ENCODE measurements at regions not wholly inside any gene's neighbourhood (a gene's known extent, or its start where the extent isn't known, plus 50 kb on each side); places are given as distances from the start of the nearest gene placed in this dataset.

DNA sequence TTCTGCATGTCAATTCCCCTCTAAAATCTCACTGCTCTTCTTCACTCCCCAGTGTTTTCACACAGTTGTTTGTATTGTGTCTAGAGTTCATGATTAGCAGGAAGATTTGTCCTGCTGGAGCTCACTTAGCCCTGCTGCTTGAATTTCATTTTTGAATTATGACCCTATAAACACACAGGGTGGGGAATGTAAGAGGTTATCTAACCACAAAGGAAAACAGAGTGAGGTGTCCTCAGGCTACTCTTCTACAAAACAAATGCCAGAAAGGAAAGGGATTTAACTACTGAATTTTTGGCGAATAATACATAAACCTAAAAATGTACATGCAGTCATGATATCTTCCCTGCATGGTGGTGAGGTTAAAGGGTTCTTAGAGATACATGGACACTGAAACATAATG, 215.1 kb upstream of the CNTN4 start:
- H3K9ac ChIP-seq (ENCODE audit: low read depth, low read length): no peak overlapping the region
- H3K4me1 ChIP-seq (ENCODE audit: insufficient read depth, low read length): no peaks in the 10 kb centered on the region
- no peaks in the 10 kb centered on the region for H3K27me3 ChIP-seq (ENCODE audit: insufficient read depth, low read length)
- no CpG with 5 or more reads among the region's 1 CpG for WGBS
- H3K36me3 ChIP-seq (ENCODE audit: insufficient read depth, low read length): no peaks in the 10 kb centered on the region
- H3K27ac ChIP-seq (ENCODE audit: low read depth, low read length): no peak overlapping the region
- no peak overlapping the region for H3K4me3 ChIP-seq (ENCODE audit: low read length)
- H3K9me3 ChIP-seq (ENCODE audit: insufficient read depth, low read depth, low read length): peaks cover 26% of the 10 kb centered on the region

DNA sequence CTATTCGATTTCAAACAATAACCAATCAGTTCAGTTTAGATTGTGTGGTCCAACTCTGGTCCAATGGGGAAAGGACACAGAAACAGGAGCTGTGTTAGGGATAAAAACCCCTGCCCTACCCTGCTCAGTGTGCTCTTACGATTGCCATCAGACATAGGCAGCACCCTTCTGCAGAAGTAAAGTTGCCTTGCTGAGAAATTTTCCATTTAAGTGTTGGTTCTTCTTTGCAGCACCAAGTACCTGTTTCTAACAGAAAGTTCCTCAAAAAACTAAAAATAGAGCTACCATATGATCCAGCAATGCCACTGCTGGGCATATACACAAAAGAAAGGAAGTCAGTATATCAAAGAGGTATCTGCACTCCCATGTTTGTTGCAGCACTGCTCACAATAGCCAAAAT, 206.2 kb upstream of the CNTN4 start:
- H3K4me3 ChIP-seq (ENCODE audit: low read length): no peak overlapping the region
- H3K9ac ChIP-seq (ENCODE audit: low read depth, low read length): no peak overlapping the region
- H3K36me3 ChIP-seq (ENCODE audit: insufficient read depth, low read length): no peaks in the 10 kb centered on the region
- WGBS: 55% methylated on average over 2 of the region's 2 CpGs
- H3K4me1 ChIP-seq (ENCODE audit: insufficient read depth, low read length): no peaks in the 10 kb centered on the region
- no peak overlapping the region for H3K27ac ChIP-seq (ENCODE audit: low read depth, low read length)
- peaks cover 62% of the 10 kb centered on the region for H3K9me3 ChIP-seq (ENCODE audit: insufficient read depth, low read depth, low read length)
- no peaks in the 10 kb centered on the region for H3K27me3 ChIP-seq (ENCODE audit: insufficient read depth, low read length)

DNA sequence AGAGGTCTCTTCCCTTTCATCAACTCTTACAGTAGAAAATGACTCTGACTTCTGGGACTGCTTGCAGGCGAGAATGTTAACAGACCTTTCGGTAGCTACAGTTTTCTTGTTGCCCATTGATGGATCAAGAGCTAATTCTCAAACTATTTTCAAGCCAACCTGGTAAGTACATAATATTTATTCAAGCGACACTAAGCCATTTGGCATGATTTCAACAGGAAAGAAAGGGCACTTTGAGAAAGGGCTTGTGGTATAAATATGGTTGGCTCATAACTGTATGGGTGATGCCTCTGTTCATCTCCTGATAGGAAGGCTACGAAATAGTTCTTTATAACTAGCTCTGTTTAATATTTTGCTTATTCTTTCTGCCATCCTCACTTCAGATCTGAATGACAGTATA, 196.2 kb upstream of the CNTN4 start:
- Histone ChIP-seq H3K4me3 (ENCODE audit: low read length) (no peak overlapping the region), H3K27ac (ENCODE audit: low read depth, low read length) (no peak overlapping the region), H3K27me3 (ENCODE audit: insufficient read depth, low read length) (no peaks in the 10 kb centered on the region), H3K9ac (ENCODE audit: low read depth, low read length) (no peak overlapping the region), H3K4me1 (ENCODE audit: insufficient read depth, low read length) (no peaks in the 10 kb centered on the region), H3K36me3 (ENCODE audit: insufficient read depth, low read length) (no peaks in the 10 kb centered on the region), H3K9me3 (ENCODE audit: insufficient read depth, low read depth, low read length) (0 out of 2 replicates have a peak, but pooled peaks cover 5% of the 10 kb centered on the region)
- WGBS: 93% methylated on average over 3 of the region's 4 CpGs

DNA sequence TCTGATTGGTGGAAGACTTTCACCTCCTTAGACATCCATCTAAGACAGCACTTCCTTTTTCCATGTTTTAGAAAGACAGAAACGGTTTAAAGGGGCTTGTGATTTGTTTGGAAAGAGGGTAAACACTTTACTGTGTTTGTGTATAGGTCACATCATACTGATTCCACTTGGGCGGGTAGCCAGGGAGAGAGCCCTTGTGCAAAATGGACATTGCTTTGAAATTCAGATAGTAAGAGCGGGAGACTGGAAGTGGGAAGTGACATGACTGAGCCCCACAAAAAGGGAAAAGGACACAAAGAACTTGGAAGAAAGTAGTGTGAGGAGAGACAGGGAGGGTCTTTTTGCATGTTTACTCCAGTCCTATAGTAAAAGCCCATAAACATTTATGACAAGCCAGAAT, 195.6 kb upstream of the CNTN4 start:
- Histone ChIP-seq H3K4me1 (ENCODE audit: insufficient read depth, low read length) (no peaks in the 10 kb centered on the region), H3K36me3 (ENCODE audit: insufficient read depth, low read length) (no peaks in the 10 kb centered on the region), H3K4me3 (ENCODE audit: low read length) (no peak overlapping the region), H3K9me3 (ENCODE audit: insufficient read depth, low read depth, low read length) (0 out of 2 replicates have a peak, but pooled peaks cover 5% of the 10 kb centered on the region), H3K27me3 (ENCODE audit: insufficient read depth, low read length) (no peaks in the 10 kb centered on the region), H3K27ac (ENCODE audit: low read depth, low read length) (no peak overlapping the region), H3K9ac (ENCODE audit: low read depth, low read length) (no peak overlapping the region)
- 62% methylated on average over 3 of the region's 3 CpGs for WGBS

DNA sequence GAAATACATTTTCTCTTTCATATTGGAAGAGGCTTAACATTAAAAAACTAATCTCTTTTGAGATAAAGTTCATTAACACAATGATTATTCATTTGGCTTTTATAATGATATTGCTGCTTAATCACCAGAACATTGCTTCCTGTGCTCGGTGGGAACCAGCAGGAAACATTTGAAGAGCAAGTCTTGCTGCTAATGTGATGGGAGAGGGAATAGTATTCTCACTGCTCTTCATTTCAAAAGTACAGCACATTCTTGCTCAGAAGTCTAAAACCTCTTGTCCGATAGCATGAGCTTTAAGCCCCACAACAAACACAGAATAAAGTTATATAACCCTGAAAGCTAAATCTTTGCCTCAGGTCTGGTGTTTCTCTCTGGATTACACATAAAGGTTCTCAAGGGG, 190.8 kb upstream of the CNTN4 start:
- WGBS: 100% methylated on average over 1 of the region's 2 CpGs
- no peak overlapping the region for H3K4me3 ChIP-seq (ENCODE audit: low read length)

DNA sequence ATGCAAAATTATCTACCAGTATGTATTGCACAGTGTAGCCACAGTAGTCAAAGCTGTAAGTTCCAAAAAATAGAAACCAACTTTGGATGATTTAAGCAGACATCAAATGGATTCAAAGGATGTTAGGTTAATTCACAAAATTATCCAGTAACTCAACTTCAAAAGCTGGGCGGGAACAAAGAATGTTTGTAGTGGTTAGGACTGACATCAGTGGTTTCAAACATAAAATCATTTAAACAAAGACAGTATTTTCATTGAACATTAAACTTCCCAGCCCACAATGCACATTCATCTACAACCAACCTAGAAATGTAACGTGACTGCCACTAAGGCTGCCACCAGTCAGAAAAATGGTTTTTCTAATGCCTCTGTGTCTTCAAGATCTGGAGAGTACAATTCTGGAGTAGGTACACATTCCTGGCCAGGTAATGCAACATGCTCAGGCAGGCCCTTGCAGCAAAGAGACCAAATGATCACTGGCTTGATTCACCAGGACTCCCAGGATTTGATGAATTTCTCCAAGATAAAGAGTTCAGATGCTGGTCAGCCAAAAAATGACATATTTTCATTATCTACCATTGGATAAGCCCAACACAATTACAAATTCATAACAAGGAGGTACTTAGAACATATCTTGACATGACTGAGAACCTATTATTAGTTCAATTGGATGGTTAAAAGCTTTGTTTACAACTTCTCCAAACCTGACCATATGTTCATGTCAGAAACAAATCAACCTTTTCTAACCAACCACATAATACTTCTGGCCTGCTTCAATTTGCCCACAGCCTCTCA, 189.8 kb upstream of the CNTN4 start:
- 89% methylated on average over 1 of the region's 2 CpGs for WGBS
- no peak overlapping the region for H3K9ac ChIP-seq (ENCODE audit: low read depth, low read length)
- H3K36me3 ChIP-seq (ENCODE audit: insufficient read depth, low read length): no peaks in the 10 kb centered on the region
- H3K9me3 ChIP-seq (ENCODE audit: insufficient read depth, low read depth, low read length): peaks cover 3% of the 10 kb centered on the region; the same call in 1 of the 2 replicates
- no peaks in the 10 kb centered on the region for H3K27me3 ChIP-seq (ENCODE audit: insufficient read depth, low read length)
- no peak overlapping the region for H3K27ac ChIP-seq (ENCODE audit: low read depth, low read length)
- no peak overlapping the region for H3K4me3 ChIP-seq (ENCODE audit: low read length)
- H3K4me1 ChIP-seq (ENCODE audit: insufficient read depth, low read length): no peaks in the 10 kb centered on the region

More for the DNA sequence above, 190.8 kb upstream of the CNTN4 start:
- peaks cover 3% of the 10 kb centered on the region; the same call in 1 of the 2 replicates for H3K9me3 ChIP-seq (ENCODE audit: insufficient read depth, low read depth, low read length)
- no peak overlapping the region for H3K27ac ChIP-seq (ENCODE audit: low read depth, low read length)
- no peaks in the 10 kb centered on the region for H3K27me3 ChIP-seq (ENCODE audit: insufficient read depth, low read length)
- no peaks in the 10 kb centered on the region for H3K4me1 ChIP-seq (ENCODE audit: insufficient read depth, low read length)
- H3K36me3 ChIP-seq (ENCODE audit: insufficient read depth, low read length): no peaks in the 10 kb centered on the region
- no peak overlapping the region for H3K9ac ChIP-seq (ENCODE audit: low read depth, low read length)

DNA sequence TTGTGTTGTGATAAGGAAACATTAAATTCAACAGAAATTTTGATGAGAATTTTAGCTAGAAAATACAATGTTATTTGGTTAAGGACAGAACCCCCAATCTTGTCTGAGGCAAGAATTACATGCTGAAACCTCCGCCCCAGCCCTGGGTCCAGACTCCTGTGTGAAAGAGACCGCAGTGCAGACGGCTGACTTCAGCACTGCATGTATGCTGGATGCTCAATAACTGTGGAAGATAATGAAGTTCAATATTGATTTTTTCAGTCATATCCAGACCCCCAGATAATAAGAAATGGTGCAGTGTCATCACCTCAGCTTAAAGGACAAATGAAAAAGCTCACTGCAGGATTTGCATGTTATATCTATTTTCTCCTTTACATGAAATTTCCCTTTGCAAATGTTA, 188.3 kb upstream of the CNTN4 start:
- 96% methylated on average over 3 of the region's 3 CpGs for WGBS
- H3K9ac ChIP-seq (ENCODE audit: low read depth, low read length): no peak overlapping the region
- H3K36me3 ChIP-seq (ENCODE audit: insufficient read depth, low read length): no peaks in the 10 kb centered on the region
- no peak overlapping the region for H3K4me3 ChIP-seq (ENCODE audit: low read length)
- H3K27me3 ChIP-seq (ENCODE audit: insufficient read depth, low read length): no peaks in the 10 kb centered on the region
- H3K4me1 ChIP-seq (ENCODE audit: insufficient read depth, low read length): no peaks in the 10 kb centered on the region
- H3K9me3 ChIP-seq (ENCODE audit: insufficient read depth, low read depth, low read length): peaks cover 3% of the 10 kb centered on the region; the same call in 1 of the 2 replicates
- no peak overlapping the region for H3K27ac ChIP-seq (ENCODE audit: low read depth, low read length)

DNA sequence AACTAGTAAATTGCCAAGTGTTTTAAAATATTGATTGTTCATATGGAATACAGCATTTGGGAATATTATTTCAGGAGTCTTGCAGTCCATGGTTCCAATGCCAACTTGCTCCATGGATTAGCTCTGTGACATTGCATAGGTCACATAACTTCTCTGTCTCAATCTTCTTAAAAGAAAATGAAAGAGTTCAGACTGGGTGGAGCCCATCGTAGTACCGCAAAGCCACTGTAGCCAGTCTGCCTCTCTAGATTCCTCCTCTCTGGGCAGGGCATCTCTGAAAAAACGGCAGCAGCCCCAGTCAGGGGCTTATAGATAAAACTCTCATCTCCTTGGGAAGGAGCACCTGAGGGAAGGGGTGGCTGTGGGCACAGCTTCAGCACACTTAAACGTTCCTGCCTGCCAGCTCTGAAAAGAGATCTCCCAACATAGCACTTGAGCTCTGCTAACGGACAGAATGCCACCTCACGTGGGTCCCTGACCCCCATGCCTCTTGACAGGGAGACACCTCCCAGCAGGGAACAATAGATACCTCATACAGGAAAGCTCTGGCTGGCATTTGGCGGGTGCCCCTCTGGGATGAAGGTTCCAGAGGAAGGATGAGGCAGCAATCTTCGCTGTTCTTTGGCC, 168.8 kb upstream of the CNTN4 start:
- no peak overlapping the region for H3K4me3 ChIP-seq (ENCODE audit: low read length)
- no peaks in the 10 kb centered on the region for H3K27me3 ChIP-seq (ENCODE audit: insufficient read depth, low read length)
- no peak overlapping the region for H3K9ac ChIP-seq (ENCODE audit: low read depth, low read length)
- H3K4me1 ChIP-seq (ENCODE audit: insufficient read depth, low read length): no peaks in the 10 kb centered on the region
- no peak overlapping the region for H3K27ac ChIP-seq (ENCODE audit: low read depth, low read length)
- H3K9me3 ChIP-seq (ENCODE audit: insufficient read depth, low read depth, low read length): 0 out of 2 replicates have a peak, but pooled peaks cover 3% of the 10 kb centered on the region
- H3K36me3 ChIP-seq (ENCODE audit: insufficient read depth, low read length): no peaks in the 10 kb centered on the region
- 78% methylated on average over 8 of the region's 8 CpGs for WGBS

DNA sequence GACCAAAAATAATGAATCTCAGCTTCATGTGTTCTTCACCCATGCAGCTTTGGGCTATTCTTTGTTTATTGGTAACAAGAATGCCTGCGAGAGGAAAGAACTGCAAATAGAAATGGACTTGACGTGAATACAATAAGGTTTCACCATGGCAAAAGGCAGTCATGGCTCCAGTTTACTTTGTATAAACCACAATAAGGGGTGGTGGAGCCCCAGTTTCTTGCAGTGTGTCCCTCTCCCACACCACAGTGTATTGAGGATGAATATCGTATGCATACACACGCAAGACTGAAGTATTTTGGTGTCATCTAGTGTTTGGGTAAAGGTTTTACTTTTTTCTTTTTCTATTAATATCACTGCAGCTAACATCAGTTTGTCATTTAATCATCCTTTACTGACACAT, 159.7 kb upstream of the CNTN4 start:
- 95% methylated on average over 2 of the region's 4 CpGs for whole genome bisulfite sequencing
- Histone ChIP-seq H3K4me3 (ENCODE audit: low read length) (no peak overlapping the region), H3K27me3 (ENCODE audit: insufficient read depth, low read length) (no peaks in the 10 kb centered on the region), H3K36me3 (ENCODE audit: insufficient read depth, low read length) (no peaks in the 10 kb centered on the region), H3K4me1 (ENCODE audit: insufficient read depth, low read length) (no peaks in the 10 kb centered on the region), H3K9ac (ENCODE audit: low read depth, low read length) (no peak overlapping the region), H3K9me3 (ENCODE audit: insufficient read depth, low read depth, low read length) (no peaks in the 10 kb centered on the region), H3K27ac (ENCODE audit: low read depth, low read length) (no peak overlapping the region)

DNA sequence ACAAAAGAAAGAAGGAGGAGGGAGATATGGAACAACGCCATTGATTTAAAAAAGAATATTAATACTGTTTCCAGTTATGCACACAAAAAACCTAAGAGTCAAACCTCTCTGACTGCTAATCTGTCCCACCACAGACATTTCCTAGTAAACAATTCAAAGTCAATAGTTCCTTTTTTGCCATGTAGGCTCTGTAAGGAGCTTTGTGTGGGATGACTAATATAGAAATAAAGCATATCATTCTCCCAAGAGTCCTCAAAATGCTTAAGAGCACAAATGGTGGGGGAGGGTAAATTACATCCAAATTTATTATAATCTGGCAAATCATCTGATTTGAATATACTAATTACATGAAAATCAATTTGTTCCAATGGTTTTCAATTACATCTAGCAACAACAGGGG, 155.9 kb upstream of the CNTN4 start:
- WGBS: no CpG with 5 or more reads among the region's 1 CpG
- Histone ChIP-seq H3K9me3 (ENCODE audit: insufficient read depth, low read depth, low read length) (no peaks in the 10 kb centered on the region), H3K36me3 (ENCODE audit: insufficient read depth, low read length) (no peaks in the 10 kb centered on the region), H3K9ac (ENCODE audit: low read depth, low read length) (no peak overlapping the region), H3K4me3 (ENCODE audit: low read length) (no peak overlapping the region), H3K4me1 (ENCODE audit: insufficient read depth, low read length) (no peaks in the 10 kb centered on the region), H3K27ac (ENCODE audit: low read depth, low read length) (no peak overlapping the region), H3K27me3 (ENCODE audit: insufficient read depth, low read length) (no peaks in the 10 kb centered on the region)

DNA sequence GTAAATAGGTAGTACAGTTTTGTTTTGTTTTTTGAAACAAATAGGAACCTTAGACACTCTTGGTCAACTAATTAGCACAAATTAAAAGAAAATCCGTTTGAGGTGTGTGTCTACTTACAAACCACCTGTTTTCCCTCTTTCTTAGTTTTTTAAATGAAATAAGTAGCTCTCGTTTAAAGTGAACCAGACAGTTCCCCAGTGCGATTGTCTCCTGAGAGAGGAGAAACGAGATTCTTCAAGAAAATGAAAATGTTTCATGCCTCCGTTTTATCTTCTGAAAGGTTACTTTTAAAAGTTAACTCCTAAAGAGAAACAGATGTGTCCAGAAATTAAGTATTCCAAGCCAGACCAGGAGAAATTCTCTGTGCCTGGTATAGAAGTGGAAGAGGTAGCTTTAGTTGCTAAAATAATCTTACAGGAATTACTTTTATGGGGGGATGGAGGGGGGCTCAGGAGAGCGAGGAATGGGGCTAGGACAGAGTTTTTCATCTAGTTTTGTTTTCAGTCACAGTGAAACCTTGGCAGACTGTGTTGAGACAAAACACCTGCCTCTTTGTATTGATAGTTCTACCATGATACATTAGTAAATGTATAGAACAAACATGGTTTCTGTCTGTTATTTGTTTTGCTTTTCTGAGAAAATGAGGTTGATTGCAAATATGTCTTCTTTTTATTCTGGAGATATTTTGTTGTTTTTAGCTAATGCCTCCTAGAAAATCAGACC, 155.1 kb upstream of the CNTN4 start:
- no peak overlapping the region for H3K9ac ChIP-seq (ENCODE audit: low read depth, low read length)
- no peaks in the 10 kb centered on the region for H3K36me3 ChIP-seq (ENCODE audit: insufficient read depth, low read length)
- H3K27me3 ChIP-seq (ENCODE audit: insufficient read depth, low read length): no peaks in the 10 kb centered on the region
- H3K27ac ChIP-seq (ENCODE audit: low read depth, low read length): no peak overlapping the region
- H3K4me1 ChIP-seq (ENCODE audit: insufficient read depth, low read length): no peaks in the 10 kb centered on the region
- 0 out of 2 replicates have a peak, but pooled peaks cover 3% of the 10 kb centered on the region for H3K9me3 ChIP-seq (ENCODE audit: insufficient read depth, low read depth, low read length)
- 81% methylated on average over 6 of the region's 6 CpGs for WGBS
- H3K4me3 ChIP-seq (ENCODE audit: low read length): no peak overlapping the region

Measured in HUES64 (cell line).